ENCODE measurements at regions not wholly inside any gene's neighbourhood (a gene's known extent, or its start where the extent isn't known, plus 50 kb on each side); places are given as distances from the start of the nearest gene placed in this dataset.

DNA sequence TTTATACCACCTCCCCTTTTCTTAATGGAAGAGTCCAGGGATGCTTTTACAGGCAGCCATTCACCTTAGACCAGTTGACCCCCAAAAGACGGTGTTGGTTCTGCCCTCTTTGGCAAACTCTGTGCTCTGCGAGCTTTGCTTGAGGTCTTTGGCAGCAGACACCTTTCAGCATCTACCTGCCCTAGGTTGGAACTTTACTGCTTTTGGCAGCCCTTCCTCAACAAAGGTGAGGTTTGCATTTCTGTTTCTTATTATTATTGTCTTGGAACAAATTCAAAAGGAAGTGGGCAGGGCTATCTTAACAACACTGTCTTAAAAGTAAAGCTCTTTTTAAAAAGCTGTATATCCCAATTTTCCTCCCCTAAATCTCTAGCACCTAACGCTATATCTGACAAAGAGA lies 136.4 kb upstream of the SLC14A2 start:
- peaks cover 9% of the 10 kb centered on the region for H3K4me1 ChIP-seq (ENCODE audit: control insufficient read depth, extremely low read depth, insufficient read depth, low read length)
- dilution Hi-C loops (cut with MboI; ENCODE audit: extremely low pct_ligation_motif_present, low sequenced_read_pairs): no loop called here
- H3K79me2 ChIP-seq (ENCODE audit: control insufficient read depth, insufficient read depth, low read length): no peaks in the 10 kb centered on the region
- H3K4me2 ChIP-seq (ENCODE audit: control insufficient read depth, extremely low read depth, insufficient read depth, low read depth, low read length): no peak overlapping the region
- no peak for FAIRE-seq
- H3K9me1 ChIP-seq (ENCODE audit: control insufficient read depth, extremely low read depth, insufficient read depth, low read length): no peaks in the 10 kb centered on the region
- H2AFZ ChIP-seq (ENCODE audit: control insufficient read depth, low read length): no peak overlapping the region
- no peak for DNase-seq (ENCODE audit: low read depth, low spot score)
- H3K36me3 ChIP-seq (ENCODE audit: control insufficient read depth in 2 of 2, extremely low read depth in 1 of 2, insufficient read depth in 2 of 2, low read length in 2 of 2): no peaks in the 10 kb centered on the region
- no peaks in the 10 kb centered on the region for H3K9me3 ChIP-seq (ENCODE audit: control insufficient read depth, low read depth, low read length)
- H3K27me3 ChIP-seq (ENCODE audit: control insufficient read depth, extremely low read depth, insufficient read depth, low read length): no peaks in the 10 kb centered on the region
- H4K20me1 ChIP-seq (ENCODE audit: control insufficient read depth, extremely low read depth, insufficient read depth, low read length): no peaks in the 10 kb centered on the region
- no peak overlapping the region for H3K9ac ChIP-seq (ENCODE audit: control insufficient read depth, extremely low read depth, insufficient read depth, low read length)
- H3K4me3 ChIP-seq (ENCODE audit: control insufficient read depth in 2 of 3, extremely low read depth in 1 of 3, insufficient read depth in 2 of 3, low read depth in 1 of 3, low read length in 3 of 3): no peak overlapping the region
- H3K27ac ChIP-seq (ENCODE audit: control insufficient read depth, insufficient read depth, low read length): no peak overlapping the region
- TF ChIP-seq, protein P1, sequence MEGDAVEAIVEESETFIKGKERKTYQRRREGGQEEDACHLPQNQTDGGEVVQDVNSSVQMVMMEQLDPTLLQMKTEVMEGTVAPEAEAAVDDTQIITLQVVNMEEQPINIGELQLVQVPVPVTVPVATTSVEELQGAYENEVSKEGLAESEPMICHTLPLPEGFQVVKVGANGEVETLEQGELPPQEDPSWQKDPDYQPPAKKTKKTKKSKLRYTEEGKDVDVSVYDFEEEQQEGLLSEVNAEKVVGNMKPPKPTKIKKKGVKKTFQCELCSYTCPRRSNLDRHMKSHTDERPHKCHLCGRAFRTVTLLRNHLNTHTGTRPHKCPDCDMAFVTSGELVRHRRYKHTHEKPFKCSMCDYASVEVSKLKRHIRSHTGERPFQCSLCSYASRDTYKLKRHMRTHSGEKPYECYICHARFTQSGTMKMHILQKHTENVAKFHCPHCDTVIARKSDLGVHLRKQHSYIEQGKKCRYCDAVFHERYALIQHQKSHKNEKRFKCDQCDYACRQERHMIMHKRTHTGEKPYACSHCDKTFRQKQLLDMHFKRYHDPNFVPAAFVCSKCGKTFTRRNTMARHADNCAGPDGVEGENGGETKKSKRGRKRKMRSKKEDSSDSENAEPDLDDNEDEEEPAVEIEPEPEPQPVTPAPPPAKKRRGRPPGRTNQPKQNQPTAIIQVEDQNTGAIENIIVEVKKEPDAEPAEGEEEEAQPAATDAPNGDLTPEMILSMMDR (optimal IDR thresholded peaks at IDR 0.05 in 1 of 3, IDR thresholded peaks at IDR 0.05 in 1 of 3, conservative IDR thresholded peaks at IDR 0.05 in 1 of 3; ENCODE audit: extremely low read depth in 1 of 3, insufficient read depth in 2 of 3, low read length in 3 of 3): no peak
- TF ChIP-seq EZH2 (IDR thresholded peaks at IDR 0.05; ENCODE audit: low read length): no peak

DNA sequence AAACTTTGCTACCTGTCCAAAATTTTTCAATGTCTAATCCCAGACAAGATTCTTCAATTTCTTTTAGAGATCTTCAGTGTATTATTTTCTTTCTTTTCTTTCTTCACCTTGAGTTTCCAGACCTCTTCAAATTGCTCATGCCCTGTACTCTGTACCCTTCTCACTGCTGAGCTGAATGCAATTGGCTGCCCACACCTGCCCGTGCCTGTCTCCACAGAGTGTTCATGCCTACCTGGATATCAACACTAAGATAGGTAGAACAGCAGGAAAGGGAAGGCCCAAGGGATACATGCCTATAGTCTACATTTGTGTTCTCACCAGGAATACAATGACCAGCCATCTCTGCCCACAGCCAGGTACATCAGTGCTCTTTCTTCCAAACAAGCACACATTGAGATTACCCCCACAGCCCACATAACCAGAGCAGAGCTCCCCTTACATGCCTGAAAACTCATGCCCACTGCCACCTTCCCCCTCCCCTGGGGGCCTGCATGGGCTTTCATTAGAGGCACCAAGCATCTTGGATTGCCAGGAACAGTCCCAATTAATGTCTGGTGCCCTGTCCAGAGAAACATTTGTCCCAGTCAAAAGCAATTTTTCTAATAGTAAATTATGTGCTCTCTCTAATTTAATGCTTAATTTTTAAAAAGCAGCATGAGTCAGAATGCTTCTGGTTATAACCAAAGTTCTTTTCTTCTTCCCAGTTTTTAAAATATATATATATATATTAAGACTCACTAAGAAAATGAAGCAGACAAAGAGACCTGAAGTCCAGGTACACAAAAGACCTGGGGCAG lies 134.9 kb upstream of the SLC14A2 start:
- dilution Hi-C loops (cut with MboI; ENCODE audit: extremely low pct_ligation_motif_present, low sequenced_read_pairs): no loop called here
- Histone ChIP-seq H3K27ac (ENCODE audit: control insufficient read depth, insufficient read depth, low read length) (no peak overlapping the region), H3K4me1 (ENCODE audit: control insufficient read depth, extremely low read depth, insufficient read depth, low read length) (peaks cover 9% of the 10 kb centered on the region), H2AFZ (ENCODE audit: control insufficient read depth, low read length) (peak overlapping the region; percentile 8), H3K9me3 (ENCODE audit: control insufficient read depth, low read depth, low read length) (no peaks in the 10 kb centered on the region), H3K4me2 (ENCODE audit: control insufficient read depth, extremely low read depth, insufficient read depth, low read depth, low read length) (no peak overlapping the region), H3K36me3 (ENCODE audit: control insufficient read depth in 2 of 2, extremely low read depth in 1 of 2, insufficient read depth in 2 of 2, low read length in 2 of 2) (no peaks in the 10 kb centered on the region), H3K9me1 (ENCODE audit: control insufficient read depth, extremely low read depth, insufficient read depth, low read length) (no peaks in the 10 kb centered on the region), H3K79me2 (ENCODE audit: control insufficient read depth, insufficient read depth, low read length) (no peaks in the 10 kb centered on the region), H4K20me1 (ENCODE audit: control insufficient read depth, extremely low read depth, insufficient read depth, low read length) (no peaks in the 10 kb centered on the region), H3K4me3 (ENCODE audit: control insufficient read depth in 2 of 3, extremely low read depth in 1 of 3, insufficient read depth in 2 of 3, low read depth in 1 of 3, low read length in 3 of 3) (no peak overlapping the region), H3K27me3 (ENCODE audit: control insufficient read depth, extremely low read depth, insufficient read depth, low read length) (no peaks in the 10 kb centered on the region), H3K9ac (ENCODE audit: control insufficient read depth, extremely low read depth, insufficient read depth, low read length) (no peak overlapping the region)
- no peak for TF ChIP-seq EZH2 (IDR thresholded peaks at IDR 0.05; ENCODE audit: low read length)
- TF ChIP-seq, protein P1 (optimal IDR thresholded peaks at IDR 0.05 in 1 of 3, IDR thresholded peaks at IDR 0.05 in 1 of 3, conservative IDR thresholded peaks at IDR 0.05 in 1 of 3; ENCODE audit: extremely low read depth in 1 of 3, insufficient read depth in 2 of 3, low read length in 3 of 3): no peak
- FAIRE-seq: no peak
- DNase-seq (ENCODE audit: low read depth, low spot score): no peak
